ENCODE measurements at regions not wholly inside any gene's neighbourhood (a gene's known extent, or its start where the extent isn't known, plus 50 kb on each side); places are given as distances from the start of the nearest gene placed in this dataset.
"Not testable (repeated sequence)": the region's sequence is repeated elsewhere in the genome, so short reads cannot be mapped to it uniquely, and the experiment has no call there.

GRCh38 chr4:66928881-66929280, 616.4 kb downstream of the CENPC start:
- not testable (repeated sequence) for DNase-seq (ENCODE audit: low spot score)

DNA sequence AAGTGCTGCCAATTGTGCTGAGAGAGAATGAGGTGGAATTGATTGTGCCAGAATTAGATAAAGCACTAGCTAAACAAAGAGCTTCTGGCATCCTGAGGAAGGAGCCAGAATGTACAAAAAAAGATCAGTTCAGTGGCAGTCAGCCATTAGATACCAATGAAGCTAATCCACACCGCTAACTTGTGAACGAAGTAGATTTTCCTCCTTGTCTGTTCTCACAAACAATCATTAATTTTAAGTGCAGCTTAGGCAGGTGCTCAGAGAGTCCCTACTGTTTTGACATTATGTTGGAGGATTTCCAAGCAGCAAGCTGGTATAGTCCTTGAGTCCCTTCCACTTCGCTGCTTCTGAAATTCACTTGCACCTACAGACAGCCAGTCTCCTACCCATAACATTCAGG, 617.4 kb downstream of the CENPC start:
- DNase-seq (ENCODE audit: low spot score), result no peak

DNA sequence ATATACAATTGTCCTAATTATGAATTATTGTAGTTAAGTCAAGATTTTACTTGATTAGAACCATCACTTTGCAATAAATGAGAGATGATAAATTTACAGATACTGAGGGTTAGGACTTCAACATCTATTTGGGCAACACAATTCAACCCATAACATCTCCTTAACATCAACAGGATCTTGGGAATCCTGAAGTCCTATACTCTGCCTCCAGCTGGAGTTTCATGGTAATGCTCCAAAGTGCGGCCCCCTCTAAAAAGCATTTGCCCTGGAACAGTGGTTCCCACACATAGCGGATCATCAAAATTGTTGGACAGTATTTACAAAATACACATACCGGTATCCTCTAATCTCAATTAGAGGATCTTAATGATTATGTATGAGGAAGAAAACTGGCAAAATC, 618.6 kb downstream of the CENPC start:
- no peak for DNase-seq (ENCODE audit: low spot score)

DNA sequence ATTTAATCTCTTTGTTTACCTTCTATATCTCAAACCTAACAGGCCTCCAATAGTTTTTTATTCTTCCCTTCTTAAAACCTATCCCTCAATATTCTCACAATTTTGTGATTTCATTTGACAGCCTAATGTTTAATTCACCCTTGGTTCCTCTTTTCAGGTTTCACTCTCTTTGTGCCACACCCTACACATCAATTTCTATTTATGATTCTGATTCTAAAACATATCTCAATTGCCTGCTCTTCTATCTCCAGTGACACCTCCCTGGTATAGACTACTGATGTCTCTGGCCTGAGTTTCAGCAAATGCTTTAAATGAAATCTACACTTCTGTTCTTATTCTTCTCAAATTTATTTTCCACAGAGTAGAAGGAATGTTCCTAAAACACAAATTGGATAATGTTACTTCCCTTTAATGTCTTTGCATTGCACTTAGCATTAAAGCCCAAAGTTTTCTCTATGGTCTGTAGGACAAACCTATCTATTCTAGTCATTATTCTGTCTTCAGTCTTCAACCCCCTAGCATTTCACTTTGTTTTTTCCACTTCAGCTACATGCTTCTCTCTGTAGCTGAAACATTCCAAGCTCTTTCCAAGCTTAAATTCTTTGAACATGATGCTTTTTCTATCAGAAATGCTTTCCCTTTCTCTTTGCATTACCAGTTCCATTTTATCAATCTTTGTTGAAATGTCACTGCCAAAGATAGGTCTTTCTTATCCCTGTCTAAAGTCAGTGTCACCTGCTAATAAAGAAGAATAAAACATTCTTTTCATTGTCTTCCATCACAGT, 622.0 kb downstream of the CENPC start:
- no peak for DNase-seq (ENCODE audit: low spot score)

DNA sequence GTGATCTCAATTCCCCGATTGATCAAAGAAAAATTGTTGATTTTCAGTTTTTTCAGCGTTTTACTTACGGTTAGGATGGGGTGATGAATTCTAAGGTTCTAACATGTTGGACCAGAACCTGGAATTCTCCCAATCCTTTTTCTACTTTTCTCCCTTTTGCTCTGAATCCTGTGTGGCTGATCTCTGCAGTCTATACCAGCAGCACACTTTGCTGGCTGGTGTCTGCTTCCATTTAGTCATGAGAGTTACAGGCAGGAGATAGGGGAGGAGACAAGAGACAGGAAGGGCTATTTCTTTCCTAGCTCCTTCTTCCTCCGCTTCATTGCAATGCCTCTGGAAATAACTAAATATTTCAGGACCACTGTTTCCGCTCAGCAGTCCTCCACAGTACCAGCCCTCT, 623.9 kb downstream of the CENPC start:
- DNase-seq (ENCODE audit: low spot score), result no peak

GRCh38 chr4:66920514-66920913, 624.8 kb downstream of the CENPC start:
- DNase-seq (ENCODE audit: low spot score), result no peak

- DNase-seq (ENCODE audit: low spot score), result no peak
Measured at GRCh38 chr4:66911880-66912279, 633.4 kb downstream of the CENPC start.

DNA sequence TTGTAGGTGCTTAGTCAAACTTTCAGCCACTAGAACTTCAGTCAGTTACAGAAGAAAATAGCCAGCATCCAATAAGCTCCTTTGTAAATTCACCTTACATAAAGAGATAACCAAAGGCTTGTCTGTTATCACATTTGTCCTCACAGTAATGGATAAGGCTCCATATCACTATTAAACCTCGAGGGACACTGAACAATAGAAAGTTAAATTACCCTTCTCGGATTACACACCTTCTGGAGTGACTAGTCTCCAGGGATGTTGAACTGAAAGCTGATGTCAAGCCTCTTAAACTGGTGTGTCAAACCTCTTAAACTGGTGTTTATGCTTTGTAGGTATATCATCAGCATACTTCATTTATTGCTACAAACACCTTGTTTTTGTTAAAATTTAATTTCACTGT, 639.0 kb downstream of the CENPC start:
- DNase-seq (ENCODE audit: low spot score), result no peak

GRCh38 chr4:66899422-66900065, 645.8 kb downstream of the CENPC start:
- DNase-seq (ENCODE audit: low spot score), result no peak

DNA sequence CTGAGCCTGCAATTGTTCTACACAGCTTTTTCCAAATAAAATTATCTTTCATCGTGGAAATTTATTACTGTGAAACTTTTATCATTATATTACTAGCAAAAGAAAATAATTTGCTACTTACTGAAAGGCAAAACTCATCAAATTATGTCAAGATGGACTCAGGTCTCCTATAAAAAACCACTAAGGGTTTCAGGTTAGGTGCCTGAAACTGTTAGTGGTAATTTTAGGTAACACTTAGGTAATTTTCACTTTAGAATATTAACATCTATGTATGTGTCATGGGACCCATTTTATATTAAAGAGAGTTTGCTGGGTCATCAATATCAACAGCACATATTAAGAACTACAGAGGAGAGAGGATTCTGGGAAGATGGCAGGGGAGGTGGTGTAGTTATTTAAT, 651.5 kb downstream of the CENPC start:
- DNase-seq (ENCODE audit: low spot score), result no peak

DNA sequence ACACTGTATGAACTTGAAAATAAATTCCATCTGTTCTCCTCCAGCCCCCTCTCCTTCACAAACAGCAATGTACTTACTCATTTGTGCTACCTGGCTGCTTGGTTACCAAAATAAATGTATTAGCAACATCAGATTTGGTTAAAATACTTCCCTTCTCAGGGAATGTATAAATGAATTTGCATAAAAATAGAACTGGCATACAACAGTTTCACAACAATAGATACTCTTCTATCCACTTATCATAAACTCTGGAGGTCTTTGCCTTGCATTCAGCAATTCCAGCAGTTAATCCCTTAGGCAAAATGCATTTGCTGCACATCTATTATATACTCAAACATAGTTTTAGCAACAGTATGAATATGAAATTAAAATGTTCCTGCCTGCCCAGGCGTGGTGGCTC, 658.2 kb downstream of the CENPC start:
- no peak for DNase-seq (ENCODE audit: low spot score)

DNA sequence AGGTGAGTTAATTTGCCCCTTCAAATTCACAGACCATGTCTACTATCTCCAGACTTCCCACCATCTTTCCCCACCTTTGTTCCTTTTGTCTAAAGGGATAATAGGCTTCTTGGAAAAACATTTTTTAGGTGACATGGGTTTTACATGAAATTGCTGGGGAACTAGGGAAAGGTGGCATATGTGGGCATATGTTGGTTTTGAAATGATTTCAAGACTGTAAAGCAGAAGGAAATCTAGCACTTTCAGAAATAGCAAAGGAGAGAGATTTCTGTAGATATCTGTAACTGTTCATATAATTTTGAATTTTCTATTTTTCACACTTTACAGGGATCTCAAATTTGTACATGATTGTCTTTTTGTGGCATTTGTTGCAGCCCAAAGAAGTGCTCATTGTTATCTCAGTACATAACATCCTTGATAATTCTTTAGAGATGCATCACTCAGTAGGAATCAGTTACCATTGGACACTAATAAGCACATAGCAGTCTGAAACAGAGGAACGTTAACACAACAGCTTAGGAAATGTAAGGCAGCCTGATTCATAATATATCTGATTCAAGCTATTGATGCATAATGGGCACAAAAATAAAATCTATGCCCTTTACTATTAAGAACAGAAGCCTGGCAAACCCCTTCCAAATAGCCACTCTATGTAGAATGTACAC, 659.7 kb downstream of the CENPC start:
- no peak for DNase-seq (ENCODE audit: low spot score)

DNA sequence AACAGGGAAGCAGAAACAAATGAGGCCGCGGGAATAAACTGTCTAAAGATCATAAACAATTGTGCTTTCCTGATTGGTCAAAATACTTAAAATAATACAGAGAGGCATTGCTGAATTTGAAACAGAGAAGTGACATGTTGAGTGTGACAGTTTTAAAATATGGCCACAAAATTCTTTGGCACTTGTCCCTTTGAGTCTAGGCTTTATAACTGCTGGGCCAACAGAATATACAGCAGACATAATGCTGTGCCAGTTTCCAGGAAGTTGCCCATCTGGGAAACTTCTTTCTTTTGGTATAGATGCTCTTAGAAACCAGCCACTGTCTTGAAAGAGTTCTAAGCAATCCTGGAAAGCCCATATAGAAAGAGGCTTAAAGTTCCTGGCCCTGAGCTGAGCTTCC, 668.4 kb downstream of the CENPC start:
- DNase-seq (ENCODE audit: low spot score), result no peak

DNA sequence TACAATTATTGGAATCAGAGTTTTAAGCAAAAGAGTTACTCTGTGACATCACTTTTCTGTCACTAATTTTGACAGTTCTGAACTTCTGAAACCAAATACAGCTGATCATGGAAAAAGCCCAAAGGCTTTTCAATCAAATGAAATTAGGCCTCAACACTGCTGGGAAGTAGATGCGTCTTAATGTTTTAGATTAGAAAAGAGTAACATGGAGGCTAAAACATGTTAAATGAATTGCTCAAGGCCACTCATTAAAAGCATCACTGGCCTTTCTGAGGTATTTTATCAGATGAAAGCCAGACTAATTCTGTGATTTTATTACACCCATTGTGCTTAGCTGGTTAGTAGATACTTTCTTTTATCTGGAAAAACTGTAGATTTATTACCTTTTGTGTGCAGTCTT, 672.6 kb downstream of the CENPC start:
- no peak for DNase-seq (ENCODE audit: low spot score)

GRCh38 chr4:66863481-66863880, 681.8 kb downstream of the CENPC start:
- no peak for DNase-seq (ENCODE audit: low spot score)

- DNase-seq (ENCODE audit: low spot score), result no peak
Measured at GRCh38 chr4:66855956-66856355, 689.3 kb downstream of the CENPC start.

- DNase-seq (ENCODE audit: low spot score), result no peak
Measured at GRCh38 chr4:66853845-66854244, 691.5 kb downstream of the CENPC start.

DNA sequence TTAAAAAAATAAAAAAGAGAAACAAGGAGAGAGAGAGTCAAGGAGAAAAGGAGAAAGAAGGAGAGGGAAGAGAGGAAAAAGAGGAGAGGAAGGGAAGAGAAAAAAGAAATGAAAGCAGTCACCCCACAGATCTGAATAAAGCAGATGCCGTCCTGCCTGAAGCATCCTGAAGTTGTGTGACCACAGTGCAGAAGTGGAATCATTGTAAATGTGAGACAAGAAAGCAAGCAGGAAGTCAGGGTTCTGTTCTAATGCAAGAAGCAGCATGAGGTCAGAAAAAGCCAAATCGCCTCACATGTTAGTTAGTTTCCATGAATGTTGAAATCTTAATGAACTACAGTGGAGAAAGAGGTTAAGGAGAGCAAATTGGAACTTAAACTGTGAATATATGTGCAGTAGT, 692.5 kb downstream of the CENPC start:
- DNase-seq (ENCODE audit: low spot score), result no peak

GRCh38 chr4:66849596-66849995, 695.7 kb downstream of the CENPC start:
- no peak for DNase-seq (ENCODE audit: low spot score)

DNA sequence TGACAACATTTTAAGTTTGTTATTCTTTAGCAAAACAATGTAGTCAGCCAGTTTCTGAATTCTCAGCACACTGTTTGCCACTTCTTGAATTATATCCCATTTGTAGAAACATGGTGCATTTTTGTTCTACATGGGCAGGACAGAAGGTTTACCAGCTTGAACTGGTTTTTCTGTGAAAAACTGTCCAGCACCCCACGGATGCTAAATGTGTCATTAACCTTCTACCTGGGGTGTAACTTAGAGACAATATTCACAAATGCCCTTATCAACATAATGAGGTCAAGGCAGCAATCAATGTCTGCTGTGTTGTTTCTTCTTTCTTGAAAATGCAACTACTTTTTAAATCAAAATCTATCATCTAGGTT, 702.6 kb downstream of the CENPC start:
- DNase-seq (ENCODE audit: low spot score), result no peak

DNA sequence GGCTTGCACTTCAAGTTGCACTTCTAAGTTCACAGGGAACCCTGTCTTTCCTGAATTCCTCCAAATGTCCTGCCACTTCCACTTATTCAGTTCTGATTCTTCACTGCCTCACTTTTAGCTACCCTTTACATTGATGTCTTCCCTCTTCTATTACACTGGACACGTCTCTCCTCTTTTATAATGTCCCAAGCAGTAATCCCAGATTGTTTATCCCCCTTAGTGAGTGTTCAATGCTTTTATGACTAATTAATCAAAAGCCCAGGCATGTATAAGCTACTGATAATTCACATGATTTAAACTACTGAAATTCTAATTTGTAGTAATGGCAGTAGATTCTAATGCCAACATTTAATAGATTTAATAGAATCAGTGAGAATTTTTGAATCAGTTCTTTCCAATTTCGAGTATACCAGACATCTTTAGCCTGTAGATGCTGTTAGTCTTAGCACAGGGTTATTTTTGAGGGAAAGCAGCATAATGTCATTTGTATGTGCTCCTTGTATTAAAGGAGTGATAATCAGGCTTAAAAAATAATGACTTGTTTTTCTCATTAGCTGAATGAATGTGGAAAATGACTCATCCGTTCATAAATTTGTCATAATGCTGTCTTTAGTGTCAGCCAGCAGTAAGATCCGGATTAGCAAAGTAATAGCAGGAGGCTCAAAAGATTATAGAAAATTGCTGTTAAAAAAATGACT, 703.1 kb downstream of the CENPC start:
- no peak for DNase-seq (ENCODE audit: low spot score)

DNA sequence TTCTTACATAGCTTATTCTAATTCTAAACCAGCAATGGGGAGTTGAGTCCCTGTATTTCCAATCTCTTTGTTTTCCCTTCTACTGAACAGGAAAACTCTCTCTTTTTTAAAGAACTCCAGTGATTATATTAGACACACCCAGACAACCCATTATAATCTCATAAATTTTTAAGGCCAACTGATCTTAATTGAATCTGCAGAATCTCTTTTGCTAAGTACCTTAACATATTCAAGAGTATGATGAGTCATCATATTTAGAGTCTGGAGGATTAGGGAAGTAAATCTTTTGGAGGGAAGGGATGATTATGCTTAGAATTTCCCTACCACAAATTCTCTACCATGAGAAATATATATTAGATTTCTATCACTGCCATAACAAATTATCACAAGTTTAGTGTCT, 705.1 kb downstream of the CENPC start:
- DNase-seq (ENCODE audit: low spot score), result no peak

Data from CD4-positive, alpha-beta T cell treated with Interleukin-2 at 100 ng/mL for 4 hours (primary cell).